BE2C (cell line): ENCODE measurements at regions not wholly inside any gene's neighbourhood (a gene's known extent, or its start where the extent isn't known, plus 50 kb on each side); places are given as distances from the start of the nearest gene placed in this dataset.

Experiments
- DNase-seq: peaks from one replicate; pipeline ENCODE4 v3.0.0-alpha.2; 2020
- H3K27me3 ChIP-seq: fragments of 250-450 bp; sonication (Bioruptor Pico); 2 replicates; pipeline ENCODE4 v1.5.1; 2020; ENCODE audit warnings: mild to moderate bottlenecking
- H3K36me3 ChIP-seq: fragments of 250-450 bp; sonication (Bioruptor Pico); 2 replicates; pipeline ENCODE4 v1.5.1; 2020; ENCODE audit warnings: mild to moderate bottlenecking
- H3K4me1 ChIP-seq: fragments of 250-450 bp; sonication (Bioruptor Pico); 2 replicates; pipeline ENCODE4 v1.5.1; 2020
- H3K4me3 ChIP-seq: 2 replicates; pipeline ENCODE4 v1.5.1; 2011; ENCODE audit warnings: low read depth, low read length
- H3K9me3 ChIP-seq: fragments of 250-450 bp; sonication (Bioruptor Pico); 2 replicates; pipeline ENCODE4 v1.5.1; 2020
- CTCF ChIP-seq: IDR thresholded peaks from 2 replicates; pipeline ENCODE4 v1.5.1; 2012; ENCODE audit warnings: mild to moderate bottlenecking, low read depth, low read length

GRCh38 chr16:9683677-9684076 is 498.6 kb downstream of the GRIN2A start:
- Histone ChIP-seq H3K36me3 (no peaks in the 10 kb centered on the region), H3K4me1 (no peaks in the 10 kb centered on the region), H3K9me3 (no peaks in the 10 kb centered on the region), H3K27me3 (no peaks in the 10 kb centered on the region), H3K4me3 (no peak overlapping the region)
- TF ChIP-seq CTCF: no peak
- no peak for DNase-seq

GRCh38 chr16:9687737-9688319 is 494.4 kb downstream of the GRIN2A start:
- no peak for DNase-seq
- no peaks in the 10 kb centered on the region for H3K27me3 ChIP-seq
- H3K4me3 ChIP-seq: no peak overlapping the region
- H3K4me1 ChIP-seq: no peaks in the 10 kb centered on the region
- no peaks in the 10 kb centered on the region for H3K36me3 ChIP-seq
- no peaks in the 10 kb centered on the region for H3K9me3 ChIP-seq
- TF ChIP-seq CTCF: no peak

- no peak for TF ChIP-seq CTCF
- Histone ChIP-seq H3K4me1 (no peaks in the 10 kb centered on the region), H3K36me3 (no peaks in the 10 kb centered on the region), H3K4me3 (no peak overlapping the region), H3K9me3 (no peaks in the 10 kb centered on the region), H3K27me3 (no peaks in the 10 kb centered on the region)
- DNase-seq: no peak
Observed at GRCh38 chr16:9689597-9689996, 492.6 kb downstream of the GRIN2A start.

GRCh38 chr16:9695152-9695551 is 487.1 kb downstream of the GRIN2A start:
- Histone ChIP-seq H3K9me3 (no peaks in the 10 kb centered on the region), H3K4me1 (no peaks in the 10 kb centered on the region), H3K36me3 (no peaks in the 10 kb centered on the region), H3K27me3 (no peaks in the 10 kb centered on the region), H3K4me3 (no peak overlapping the region)
- DNase-seq: no peak
- no peak for TF ChIP-seq CTCF
